Neural cell (in vitro differentiated cells): ENCODE measurements at regions not wholly inside any gene's neighbourhood (a gene's known extent, or its start where the extent isn't known, plus 50 kb on each side); places are given as distances from the start of the nearest gene placed in this dataset.

ENCODE experiments used
- EP300 ChIP-seq: fragments of 450-650 bp; conservative IDR thresholded peaks from 2 replicates; pipeline ENCODE4 v1.6.1; 2014; ENCODE audit warnings: antibody characterized with exemption, mild to moderate bottlenecking, moderate library complexity; ENCODE audit not compliant: poor library complexity, severe bottlenecking
- EZH2 ChIP-seq: fragments of 200-600, 300-800 bp; shearing (Covaris generic), sonication (generic); IDR thresholded peaks from 2 replicates; pipeline ENCODE4 v1.6.1; 2014; ENCODE audit warnings: antibody characterized with exemption, low read length, borderline replicate concordance, mild to moderate bottlenecking; ENCODE audit not compliant: insufficient read depth, poor library complexity, severe bottlenecking
- TAF1 ChIP-seq: IDR thresholded peaks from 2 replicates; pipeline ENCODE4 v1.6.1; 2012; ENCODE audit warnings: low read depth

DNA sequence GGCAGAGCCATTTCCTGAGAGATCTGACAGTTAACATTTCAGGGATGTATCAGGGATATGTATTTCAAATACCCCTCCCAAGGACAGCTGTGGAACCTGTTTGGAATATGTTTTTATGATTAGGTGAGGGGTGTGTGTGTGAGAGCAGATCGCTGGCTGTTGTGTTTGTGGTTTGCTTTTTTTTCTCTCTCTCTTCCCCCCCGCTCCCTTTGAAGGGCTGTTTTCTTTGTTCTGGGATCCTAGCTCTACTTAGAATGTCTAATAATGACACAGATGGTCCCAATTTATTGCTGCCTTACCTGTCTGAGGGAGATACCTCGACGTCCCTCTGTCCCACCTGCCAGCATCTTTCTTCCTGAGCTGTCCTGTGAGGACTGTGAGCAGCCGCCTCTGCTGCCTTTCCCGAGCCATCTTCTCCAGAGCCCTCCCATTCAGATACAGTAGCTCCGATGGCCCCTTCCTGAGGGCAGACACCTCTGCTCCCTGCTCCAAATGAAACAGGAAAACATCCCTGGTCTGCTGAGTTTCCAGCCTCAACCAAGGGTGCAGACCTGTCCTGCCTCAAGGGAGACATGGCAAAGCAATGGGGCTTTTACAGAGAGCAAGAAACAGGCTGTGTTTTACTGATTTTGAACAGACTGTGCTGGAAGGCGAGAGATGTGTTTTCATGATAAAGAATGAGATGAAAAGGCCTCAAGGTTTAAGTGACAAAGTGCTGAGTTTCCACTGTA, 138.0 kb upstream of the TNR start:
- TF ChIP-seq TAF1 (no peak), EZH2 (no peak), EP300 (no peak)
